Right atrium auricular region (tissue), 2 donors: ENCODE measurements at regions not wholly inside any gene's neighbourhood (a gene's known extent, or its start where the extent isn't known, plus 50 kb on each side); places are given as distances from the start of the nearest gene placed in this dataset.
"Not testable (repeated sequence)": the region's sequence is repeated elsewhere in the genome, so short reads cannot be mapped to it uniquely, and the experiment has no call there.

Experiments used
- DNase-seq: peaks from one replicate; pipeline ENCODE4 v3.0.0-alpha.2; 2019; ENCODE audit warnings: low spot score
- H3K27ac ChIP-seq, 2 donors: fragments of 200-600 bp; sonication (generic); 1 replicate in 1 of 2; 2 replicates in 1 of 2; pipeline ENCODE4 v1.5.1; 2016 to 2019
- H3K27me3 ChIP-seq, 2 donors: fragments of 200-600 bp; sonication (generic); one replicate each; pipeline versions ENCODE4 v1.5.1 to v1.6.0; 2017 to 2019
- H3K36me3 ChIP-seq: fragments of 200-600 bp; sonication (generic); one replicate; pipeline ENCODE4 v1.5.1; 2016
- H3K4me1 ChIP-seq, 2 donors: fragments of 200-600 bp; sonication (generic); one replicate each; pipeline versions ENCODE4 v1.5.1 to v1.6.0; 2017 to 2019
- H3K4me3 ChIP-seq, 2 donors: fragments of 200-600 bp; sonication (generic); 1 replicate in 1 of 2; 2 replicates in 1 of 2; pipeline ENCODE4 v1.5.1; 2017 to 2019; ENCODE audit warnings: mild to moderate bottlenecking in 1 of 2, moderate library complexity in 1 of 2
- H3K9me3 ChIP-seq, 2 donors: fragments of 200-600 bp; sonication (generic); one replicate each; pipeline ENCODE4 v1.5.1; 2019
- CTCF ChIP-seq, 2 donors: fragments of 200-600 bp; sonication (generic); IDR thresholded peaks; one replicate each; pipeline ENCODE4 v1.5.1; 2019; ENCODE audit warnings: antibody characterized with exemption in 2 of 2

DNA sequence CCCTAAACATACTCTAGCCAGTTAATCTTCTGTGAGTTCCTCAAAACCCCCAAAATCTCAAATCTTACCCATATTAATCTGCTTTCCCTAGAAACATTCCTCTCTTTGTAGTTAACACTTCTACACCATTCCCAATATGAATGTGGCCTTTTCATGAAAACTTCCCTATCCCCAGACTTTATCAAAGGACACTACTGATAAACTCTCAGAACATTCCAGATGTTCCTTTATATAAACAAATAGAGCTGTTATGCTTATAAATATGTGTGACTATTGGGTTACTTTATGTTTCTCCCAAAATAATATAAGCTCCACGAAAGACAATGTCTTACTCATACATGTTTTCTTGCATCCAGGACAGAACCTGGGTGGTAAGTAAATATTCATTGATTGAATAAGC lies 205.4 kb upstream of the NFIA start:
- no peak for DNase-seq
- H3K27me3 ChIP-seq = no peaks in the 10 kb centered on the region
- TF ChIP-seq CTCF (IDR thresholded peaks at IDR 0.05) = no peak

GRCh38 chr1:60875138-60875537 lies 207.2 kb upstream of the NFIA start:
- DNase-seq = no peak
- Histone ChIP-seq H3K4me3 (no peak overlapping the region), H3K9me3 (no peaks in the 10 kb centered on the region), H3K27me3 (no peaks in the 10 kb centered on the region), H3K4me1 (peaks cover 0 to 7% of the 10 kb centered on the region in 2 donors), H3K27ac (no peak overlapping the region), H3K36me3 (no peaks in the 10 kb centered on the region)
- TF ChIP-seq CTCF (IDR thresholded peaks at IDR 0.05) = no peak

More for the DNA sequence above, 205.4 kb upstream of the NFIA start:
- H3K9me3 ChIP-seq = no peaks in the 10 kb centered on the region
- H3K36me3 ChIP-seq = no peaks in the 10 kb centered on the region
- no peak overlapping the region for H3K27ac ChIP-seq
- no peak overlapping the region for H3K4me3 ChIP-seq
- H3K4me1 ChIP-seq = peaks cover 0 to 7% of the 10 kb centered on the region in 2 donors

DNA sequence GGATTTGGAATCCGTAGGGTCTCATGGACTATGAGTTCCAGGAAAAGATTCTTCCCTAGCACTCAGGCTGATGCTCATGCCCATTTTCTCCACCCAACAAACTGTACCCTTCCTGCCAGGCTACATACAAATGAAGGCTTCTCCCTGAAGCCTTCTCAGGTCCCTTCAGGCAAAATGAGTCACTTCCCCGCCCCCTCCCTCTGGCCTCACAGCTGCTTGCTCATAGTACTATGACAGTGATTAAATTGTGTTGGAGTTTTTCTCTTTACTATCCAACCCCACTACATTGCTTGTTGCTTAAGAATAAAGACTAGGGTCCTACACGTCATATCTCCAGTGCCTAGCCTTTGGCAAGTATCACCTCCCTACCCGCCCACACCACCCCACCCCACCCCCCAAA lies 207.6 kb upstream of the NFIA start:
- Histone ChIP-seq H3K27me3 (no peaks in the 10 kb centered on the region), H3K4me3 (no peak overlapping the region), H3K9me3 (no peaks in the 10 kb centered on the region), H3K4me1 (peaks cover 0 to 7% of the 10 kb centered on the region in 2 donors), H3K36me3 (no peaks in the 10 kb centered on the region), H3K27ac (no peak overlapping the region)
- TF ChIP-seq CTCF (IDR thresholded peaks at IDR 0.05) = no peak
- DNase-seq = no peak

DNA sequence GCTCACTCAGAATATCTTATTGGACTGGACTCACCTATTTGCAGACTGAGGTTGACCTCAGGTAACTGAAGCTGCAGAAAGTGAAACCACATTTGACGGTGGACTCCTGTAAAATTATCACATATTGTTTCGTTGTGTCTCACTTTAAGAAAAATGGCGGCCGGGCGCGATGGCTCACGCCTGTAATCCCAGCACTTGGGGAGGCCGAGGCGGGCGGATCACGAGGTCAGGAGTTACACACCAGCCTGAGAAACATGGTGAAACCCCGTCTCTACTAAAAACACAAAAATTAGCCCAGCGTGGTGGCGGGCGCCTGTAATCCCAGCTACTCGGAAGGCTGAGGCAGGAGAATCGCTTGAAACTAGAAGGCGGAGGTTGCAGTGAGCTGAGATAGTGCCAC lies 209.0 kb upstream of the NFIA start:
- not testable (repeated sequence) for H3K4me1 ChIP-seq, H3K4me3 ChIP-seq, H3K36me3 ChIP-seq, H3K9me3 ChIP-seq, H3K27ac ChIP-seq, H3K27me3 ChIP-seq, DNase-seq

GRCh38 chr1:60872426-60873054 lies 209.8 kb upstream of the NFIA start:
- no peak overlapping the region for H3K27ac ChIP-seq

GRCh38 chr1:60870269-60870865 lies 212.0 kb upstream of the NFIA start:
- Histone ChIP-seq H3K9me3 (no peaks in the 10 kb centered on the region), H3K27ac (no peak overlapping the region), H3K36me3 (no peaks in the 10 kb centered on the region), H3K27me3 (no peaks in the 10 kb centered on the region), H3K4me3 (no peak overlapping the region), H3K4me1 (peaks cover 0 to 7% of the 10 kb centered on the region in 2 donors)
- no peak for DNase-seq
- no peak for TF ChIP-seq CTCF (IDR thresholded peaks at IDR 0.05)

More at GRCh38 chr1:60872426-60873054, 209.8 kb upstream of the NFIA start:
- Histone ChIP-seq H3K36me3 (no peaks in the 10 kb centered on the region), H3K4me1 (peaks cover 0 to 7% of the 10 kb centered on the region in 2 donors), H3K4me3 (no peak overlapping the region), H3K27me3 (no peaks in the 10 kb centered on the region), H3K9me3 (no peaks in the 10 kb centered on the region)
- DNase-seq = no peak
- no peak for TF ChIP-seq CTCF (IDR thresholded peaks at IDR 0.05)
